Sigmoid colon (tissue), 6 donors: ENCODE measurements at regions not wholly inside any gene's neighbourhood (a gene's known extent, or its start where the extent isn't known, plus 50 kb on each side); places are given as distances from the start of the nearest gene placed in this dataset.

Source experiments
- DNase-seq: peaks from one replicate; pipeline ENCODE4 v3.0.0-alpha.2; 2019
- H3K27ac ChIP-seq, 4 donors: fragments of 200-600 bp; sonication (generic); one replicate each; pipeline ENCODE4 v1.5.1; 2016 to 2019; ENCODE audit warnings: mild to moderate bottlenecking in 1 of 4
- H3K27me3 ChIP-seq, 3 donors: fragments of 200-600 bp; sonication (generic); one replicate each; pipeline ENCODE4 v1.5.1; 2019; ENCODE audit warnings: mild to moderate bottlenecking in 1 of 3
- H3K36me3 ChIP-seq, 4 donors: fragments of 200-600 bp; sonication (generic); one replicate each; pipeline ENCODE4 v1.5.1; 2016 to 2019
- H3K4me1 ChIP-seq, 4 donors: fragments of 200-600 bp; sonication (generic); one replicate each; pipeline ENCODE4 v1.5.1; 2017 to 2019
- H3K4me3 ChIP-seq, 4 donors: fragments of 200-600 bp; sonication (generic); one replicate each; pipeline ENCODE4 v1.5.1; 2017 to 2019; ENCODE audit warnings: mild to moderate bottlenecking in 2 of 4, moderate library complexity in 1 of 4
- H3K9me3 ChIP-seq, 4 donors: fragments of 200-600 bp in 3 of 4; sonication (generic) in 3 of 4; one replicate each; pipeline versions ENCODE4 v1.5.1 to v1.6.1; 2013 to 2019
- CTCF ChIP-seq, 4 experiments: fragments of 450-650 bp in 3 of 4; fragments of 200-600 bp in 1 of 4; IDR thresholded peaks; one replicate each; pipeline ENCODE4 v1.5.1; 2016 to 2019; ENCODE audit warnings: antibody characterized with exemption in 4 of 4, mild to moderate bottlenecking in 3 of 4, moderate library complexity in 2 of 4
- EP300 ChIP-seq, 4 donors: sonication (generic); formaldehyde crosslinking; IDR thresholded peaks; one replicate each; pipeline ENCODE4 v1.6.1; 2017; ENCODE audit warnings: antibody characterized with exemption in 4 of 4
- POLR2A ChIP-seq, 2 donors: fragments of 450-650 bp; IDR thresholded peaks; one replicate each; pipeline ENCODE4 v1.6.1; 2016; ENCODE audit warnings: antibody characterized with exemption in 2 of 2, mild to moderate bottlenecking in 2 of 2, moderate library complexity in 2 of 2
- POLR2AphosphoS5 ChIP-seq, 4 donors: sonication (generic); formaldehyde crosslinking; IDR thresholded peaks; one replicate each; pipeline ENCODE4 v1.6.1; 2017; ENCODE audit warnings: antibody characterized with exemption in 4 of 4
- WGBS, 2 donors: extraction: QIAGEN DNeasy Blood & Tissue Kit; methylation state at CpG; one replicate each; pipeline ENCODE4 v1.1.7; 2013; 5-methylcytosine and 5-hydroxymethylcytosine counted together
- intact Hi-C: fragments of 100-400 bp; cut with DNase I; formaldehyde crosslinking; loops from one replicate; pipeline ENCODE4 v1.15.1; 2023
- donor health status: healthy with polysubstance abuse.
- donor health status: healthy.

DNA sequence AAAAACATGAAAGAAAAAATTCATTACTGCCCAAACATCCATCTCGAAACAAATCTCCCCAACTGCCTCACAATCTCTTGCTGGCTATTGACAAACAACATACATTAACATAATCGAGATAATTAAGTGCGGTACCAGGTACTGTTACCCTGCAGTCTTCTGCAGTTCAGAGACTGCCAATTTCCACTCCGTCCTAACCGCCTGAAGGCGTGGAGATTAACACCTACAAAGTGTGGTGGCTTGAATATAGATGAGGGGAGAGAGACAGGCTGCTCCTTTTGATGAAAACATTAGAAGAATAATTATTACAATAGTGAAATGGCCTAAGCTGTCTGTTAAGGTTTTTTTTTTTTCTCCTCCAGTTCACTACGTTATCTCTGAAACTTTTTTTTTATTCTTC, 258.9 kb upstream of the SOX4 start:
- peaks cover 0 to 19% (median 14%) of the 10 kb centered on the region in 4 donors for H3K4me1 ChIP-seq
- TF ChIP-seq CTCF (IDR thresholded peaks at IDR 0.05) (no peak), POLR2AphosphoS5 (IDR thresholded peaks at IDR 0.05) (no peak), POLR2A (IDR thresholded peaks at IDR 0.05) (no peak), EP300 (IDR thresholded peaks at IDR 0.05) (no peak)
- no peaks in the 10 kb centered on the region for H3K27me3 ChIP-seq
- H3K36me3 ChIP-seq: no peaks in the 10 kb centered on the region
- intact Hi-C loops: no loop called here
- H3K4me3 ChIP-seq: no peak overlapping the region
- WGBS, 2 donors: 92 to 93% methylated on average over 7 of the region's 7 CpGs
- H3K9me3 ChIP-seq: no peaks in the 10 kb centered on the region
- DNase-seq: no peak
- no peak overlapping the region for H3K27ac ChIP-seq

- no peaks in the 10 kb centered on the region for H3K9me3 ChIP-seq
- H3K36me3 ChIP-seq: no peaks in the 10 kb centered on the region
- no peak for TF ChIP-seq POLR2AphosphoS5 (IDR thresholded peaks at IDR 0.05)
- no peak for TF ChIP-seq POLR2A (IDR thresholded peaks at IDR 0.05)
- no peak for TF ChIP-seq CTCF (IDR thresholded peaks at IDR 0.05)
- TF ChIP-seq EP300 (IDR thresholded peaks at IDR 0.05): no peak
- intact Hi-C loops: no loop called here
- DNase-seq: no peak
- H3K27me3 ChIP-seq: no peaks in the 10 kb centered on the region
- peaks cover 0 to 19% (median 14%) of the 10 kb centered on the region in 4 donors for H3K4me1 ChIP-seq
- no peak overlapping the region for H3K27ac ChIP-seq
- H3K4me3 ChIP-seq: no peak overlapping the region
Observed at GRCh38 chr6:21335591-21335990, 258.0 kb upstream of the SOX4 start.

DNA sequence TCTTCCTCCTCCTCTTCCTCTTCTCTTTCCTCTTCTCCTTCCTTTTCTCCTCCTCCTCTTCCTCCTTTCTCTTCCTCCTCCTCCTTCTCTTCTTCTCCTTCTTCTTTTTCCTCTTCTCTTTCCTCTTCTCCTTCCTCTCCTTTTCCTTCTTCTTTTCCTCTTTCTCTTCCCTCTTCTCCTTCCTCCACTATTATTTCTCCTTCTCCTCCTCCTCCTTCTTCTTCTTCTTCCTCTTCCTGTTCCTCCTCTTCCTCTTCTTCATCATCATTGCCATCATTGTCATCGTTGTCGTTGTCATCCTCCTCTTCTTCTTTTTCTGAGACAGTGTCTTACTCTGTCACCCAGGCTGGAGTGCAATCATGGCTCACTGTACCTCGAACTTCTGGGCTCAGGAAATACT, 256.3 kb upstream of the SOX4 start:
- Histone ChIP-seq H3K4me1 (peaks cover 0 to 3% (median under 1%) of the 10 kb centered on the region in 4 donors), H3K27me3 (no peaks in the 10 kb centered on the region), H3K4me3 (no peak overlapping the region), H3K9me3 (no peaks in the 10 kb centered on the region), H3K36me3 (no peaks in the 10 kb centered on the region), H3K27ac (no peak overlapping the region)
- no peak for TF ChIP-seq CTCF (IDR thresholded peaks at IDR 0.05)
- DNase-seq: no peak
- intact Hi-C loops: no loop called here
- 55 to 72% methylated on average over 3 of the region's 3 CpGs for WGBS, 2 donors

GRCh38 chr6:21340573-21340972, 253.0 kb upstream of the SOX4 start:
- DNase-seq: no peak
- Histone ChIP-seq H3K4me3 (no peak overlapping the region), H3K36me3 (no peaks in the 10 kb centered on the region), H3K9me3 (no peaks in the 10 kb centered on the region), H3K27ac (no peak overlapping the region), H3K4me1 (peaks cover 0 to 8% (median 0%) of the 10 kb centered on the region in 4 donors), H3K27me3 (no peaks in the 10 kb centered on the region)
- 89 to 92% methylated on average over 3 of the region's 3 CpGs for WGBS, 2 donors
- TF ChIP-seq POLR2A (IDR thresholded peaks at IDR 0.05) (no peak), EP300 (IDR thresholded peaks at IDR 0.05) (no peak), POLR2AphosphoS5 (IDR thresholded peaks at IDR 0.05) (no peak), CTCF (IDR thresholded peaks at IDR 0.05) (no peak)
- intact Hi-C loops: no loop called here

- no peak overlapping the region for H3K27ac ChIP-seq
- no peak overlapping the region for H3K4me3 ChIP-seq
- DNase-seq: no peak
- no peaks in the 10 kb centered on the region for H3K9me3 ChIP-seq
- intact Hi-C loops: no loop called here
- TF ChIP-seq POLR2AphosphoS5 (IDR thresholded peaks at IDR 0.05) (no peak), CTCF (IDR thresholded peaks at IDR 0.05) (no peak), EP300 (IDR thresholded peaks at IDR 0.05) (no peak), POLR2A (IDR thresholded peaks at IDR 0.05) (no peak)
- H3K4me1 ChIP-seq: peaks cover 0 to 8% (median 0%) of the 10 kb centered on the region in 4 donors
- no peaks in the 10 kb centered on the region for H3K27me3 ChIP-seq
- WGBS, 2 donors: 87 to 88% methylated on average over 4 of the region's 4 CpGs
- H3K36me3 ChIP-seq: no peaks in the 10 kb centered on the region
Observed at GRCh38 chr6:21341910-21342309, 251.6 kb upstream of the SOX4 start.
